ENCODE measurements at regions not wholly inside any gene's neighbourhood (a gene's known extent, or its start where the extent isn't known, plus 50 kb on each side); places are given as distances from the start of the nearest gene placed in this dataset.

- no peak for DNase-seq (ENCODE audit: extremely low read depth, low read depth)
- TF ChIP-seq, protein P1, sequence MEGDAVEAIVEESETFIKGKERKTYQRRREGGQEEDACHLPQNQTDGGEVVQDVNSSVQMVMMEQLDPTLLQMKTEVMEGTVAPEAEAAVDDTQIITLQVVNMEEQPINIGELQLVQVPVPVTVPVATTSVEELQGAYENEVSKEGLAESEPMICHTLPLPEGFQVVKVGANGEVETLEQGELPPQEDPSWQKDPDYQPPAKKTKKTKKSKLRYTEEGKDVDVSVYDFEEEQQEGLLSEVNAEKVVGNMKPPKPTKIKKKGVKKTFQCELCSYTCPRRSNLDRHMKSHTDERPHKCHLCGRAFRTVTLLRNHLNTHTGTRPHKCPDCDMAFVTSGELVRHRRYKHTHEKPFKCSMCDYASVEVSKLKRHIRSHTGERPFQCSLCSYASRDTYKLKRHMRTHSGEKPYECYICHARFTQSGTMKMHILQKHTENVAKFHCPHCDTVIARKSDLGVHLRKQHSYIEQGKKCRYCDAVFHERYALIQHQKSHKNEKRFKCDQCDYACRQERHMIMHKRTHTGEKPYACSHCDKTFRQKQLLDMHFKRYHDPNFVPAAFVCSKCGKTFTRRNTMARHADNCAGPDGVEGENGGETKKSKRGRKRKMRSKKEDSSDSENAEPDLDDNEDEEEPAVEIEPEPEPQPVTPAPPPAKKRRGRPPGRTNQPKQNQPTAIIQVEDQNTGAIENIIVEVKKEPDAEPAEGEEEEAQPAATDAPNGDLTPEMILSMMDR (IDR thresholded peaks at IDR 0.05; ENCODE audit: low read depth, low read length, missing control alignments) = no peak
- H3K4me3 ChIP-seq (replicated peaks; ENCODE audit: low read depth, low read length) = no peak overlapping the region
These were observed 561.8 kb upstream of the CADM1 start for GRCh38 chr11:116065986-116066385.

- TF ChIP-seq, protein P1 (IDR thresholded peaks at IDR 0.05; ENCODE audit: low read depth, low read length, missing control alignments) = no peak
- no peak overlapping the region for H3K4me3 ChIP-seq (replicated peaks; ENCODE audit: low read depth, low read length)
- DNase-seq (ENCODE audit: extremely low read depth, low read depth) = no peak
These were observed 561.1 kb upstream of the CADM1 start for GRCh38 chr11:116065191-116065895.

GRCh38 chr11:116062490-116063171 lies 558.4 kb upstream of the CADM1 start:
- TF ChIP-seq, protein P1 (IDR thresholded peaks at IDR 0.05; ENCODE audit: low read depth, low read length, missing control alignments) = no peak
- no peak overlapping the region for H3K4me3 ChIP-seq (replicated peaks; ENCODE audit: low read depth, low read length)
- no peak for DNase-seq (ENCODE audit: extremely low read depth, low read depth)

DNA sequence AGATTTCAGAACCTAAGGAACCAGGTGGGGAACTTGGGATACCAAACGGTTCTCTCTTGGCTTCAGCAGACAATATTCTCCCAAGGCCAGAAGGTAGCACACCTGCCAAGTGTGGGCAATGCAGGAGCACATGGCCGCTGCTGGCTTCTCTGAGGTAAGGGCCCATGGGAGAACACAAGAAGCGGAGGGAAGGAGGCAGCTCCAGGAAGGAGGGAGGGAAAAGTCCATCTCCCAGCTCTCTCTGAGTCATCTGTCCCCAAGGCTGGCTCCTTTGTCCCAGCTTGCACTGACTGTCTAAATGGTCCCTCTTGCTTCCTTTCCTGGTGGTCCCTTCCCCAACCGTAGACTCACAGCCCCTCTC lies 557.9 kb upstream of the CADM1 start:
- H3K4me3 ChIP-seq (replicated peaks; ENCODE audit: low read depth, low read length) = no peak overlapping the region
- no peak for DNase-seq (ENCODE audit: extremely low read depth, low read depth)
- TF ChIP-seq, protein P1 (IDR thresholded peaks at IDR 0.05; ENCODE audit: low read depth, low read length, missing control alignments) = no peak

- no peak for DNase-seq (ENCODE audit: extremely low read depth, low read depth)
- TF ChIP-seq, protein P1 (IDR thresholded peaks at IDR 0.05; ENCODE audit: low read depth, low read length, missing control alignments) = no peak
- no peak overlapping the region for H3K4me3 ChIP-seq (replicated peaks; ENCODE audit: low read depth, low read length)
These were observed 557.1 kb upstream of the CADM1 start for GRCh38 chr11:116061322-116061721.

- H3K4me3 ChIP-seq (replicated peaks; ENCODE audit: low read depth, low read length) = no peak overlapping the region
- TF ChIP-seq, protein P1 (IDR thresholded peaks at IDR 0.05; ENCODE audit: low read depth, low read length, missing control alignments) = no peak
- DNase-seq (ENCODE audit: extremely low read depth, low read depth) = no peak
These were observed 555.7 kb upstream of the CADM1 start for GRCh38 chr11:116059919-116060318.
